K562 (cell line): ENCODE measurements at regions not wholly inside any gene's neighbourhood (a gene's known extent, or its start where the extent isn't known, plus 50 kb on each side); places are given as distances from the start of the nearest gene placed in this dataset.

Experiments used
- ATAC-seq: fragments of 200-7000 bp; cut with Tn5 transposase; 3 replicates; pipeline ENCODE4 v1.9.1; 2020; ENCODE audit warnings: moderate library complexity
- BruUV-seq: library from RNA; stranded (reverse); fragments of 400-500 nt; replicated peaks from 2 replicates; lab custom pipeline; 2021; lab: Mats Ljungman, UMichigan
- CTCF ChIA-PET: fragments of 300-600 bp; formaldehyde crosslinking; extraction: SDS; loops from one replicate; lab custom pipeline; 2021; ENCODE audit warnings: low intra/inter-chr PET ratio; lab: Yijun Ruan, JAX
- POLR2A ChIA-PET: fragments of 300-600, 350-650 bp; sonication (Branson Sonifier 250); formaldehyde crosslinking; extraction: SDS; loops from one replicate; lab custom pipeline; 2021; ENCODE audit warnings: antibody characterized with exemption, inconsistent platforms; lab: Yijun Ruan, JAX
- DNase-seq, 4 experiments: peaks; one replicate each; pipeline versions ENCODE4 v3.0.0 to v3.0.0-alpha.2; 2011 to 2018; ENCODE audit warnings: low spot score in 3 of 4, mixed read lengths in 3 of 4; ENCODE audit errors: extremely low read depth in 1 of 4
- FAIRE-seq: peaks from 2 replicates; lab custom pipeline; 2011; peaks lifted over from hg19 to GRCh38; lab: Jason Lieb, UNC
- H2AFZ ChIP-seq: 2 replicates; pipeline ENCODE4 v1.6.0; 2011; ENCODE audit warnings: low read depth, low read length, control low read depth, inconsistent platforms
- H3K27ac ChIP-seq: fragments of 200-600 bp; 3 replicates; pipeline ENCODE4 v1.8.0; 2011; ENCODE audit warnings: low read depth, mild to moderate bottlenecking, control low read depth, inconsistent platforms, low read length, moderate library complexity, mixed read lengths; ENCODE audit errors: extremely low read depth
- H3K27me3 ChIP-seq, 2 experiments: fragments of 300-600 bp in 1 of 2; 2 replicates in 1 of 2; 3 replicates in 1 of 2; pipeline versions ENCODE4 v1.6.0 to v1.8.0; 2011; ENCODE audit warnings: inconsistent platforms in 2 of 2, low read length in 2 of 2, mild to moderate bottlenecking in 1 of 2, mixed read lengths in 1 of 2, moderate library complexity in 1 of 2; ENCODE audit not compliant: control insufficient read depth in 2 of 2, insufficient read depth in 2 of 2
- H3K36me3 ChIP-seq: fragments of 300-600 bp; 3 replicates; pipeline ENCODE4 v1.8.0; 2011; ENCODE audit warnings: mild to moderate bottlenecking, low read length, inconsistent platforms; ENCODE audit not compliant: control insufficient read depth, insufficient read depth
- H3K4me1 ChIP-seq, 2 experiments: fragments of 200-600 bp in 1 of 2; replicated peaks in 1 of 2; 2 replicates in 1 of 2; 3 replicates in 1 of 2; pipeline versions ENCODE4 v1.5.1 to v1.8.0; 2011; ENCODE audit warnings: inconsistent platforms in 2 of 2, low read length in 2 of 2, mild to moderate bottlenecking in 1 of 2, mixed read lengths in 1 of 2, moderate library complexity in 1 of 2; ENCODE audit not compliant: control insufficient read depth in 2 of 2, insufficient read depth in 2 of 2
- H3K4me2 ChIP-seq: 2 replicates; pipeline ENCODE4 v1.6.1; 2011; ENCODE audit warnings: low read length, control low read depth, inconsistent platforms, mixed read lengths; ENCODE audit not compliant: insufficient read depth
- H3K4me3 ChIP-seq: fragments of 200-600 bp; sonication (generic), shearing (Covaris generic); 2 replicates; pipeline ENCODE4 v1.5.1; 2016; ENCODE audit warnings: control low read depth, inconsistent platforms
- H3K79me2 ChIP-seq: fragments of 200-600 bp; 3 replicates; pipeline ENCODE4 v1.8.0; 2011; ENCODE audit warnings: low read length, inconsistent platforms; ENCODE audit not compliant: control insufficient read depth, insufficient read depth
- H3K9ac ChIP-seq, 2 experiments: 2 replicates each; pipeline versions ENCODE4 v1.6.0 to v1.6.1; 2011; ENCODE audit warnings: low read depth in 2 of 2, low read length in 2 of 2, control low read depth in 1 of 2, inconsistent platforms in 1 of 2, mild to moderate bottlenecking in 1 of 2, mixed read lengths in 1 of 2; ENCODE audit not compliant: insufficient read depth in 1 of 2
- H3K9me1 ChIP-seq: one replicate; pipeline ENCODE4 v1.6.0; 2011; ENCODE audit warnings: inconsistent platforms, mild to moderate bottlenecking, low read length, moderate library complexity; ENCODE audit not compliant: control insufficient read depth, insufficient read depth
- H3K9me3 ChIP-seq: replicated peaks from 2 replicates; pipeline ENCODE4 v1.5.1; 2011; ENCODE audit warnings: low read depth, low read length, inconsistent platforms; ENCODE audit not compliant: control insufficient read depth, insufficient read depth
- H4K20me1 ChIP-seq: replicated peaks from 2 replicates; pipeline ENCODE4 v1.6.1; 2011; ENCODE audit warnings: low read length, inconsistent platforms, mixed read lengths; ENCODE audit not compliant: control insufficient read depth, insufficient read depth
- ARID1B ChIP-seq: fragments of 450-650 bp; IDR thresholded peaks from 2 replicates; pipeline ENCODE4 v1.6.1; 2016; ENCODE audit warnings: antibody characterized with exemption, mild to moderate bottlenecking, inconsistent platforms
- ASH1L ChIP-seq: fragments of 450-650 bp; IDR thresholded peaks from 2 replicates; pipeline ENCODE4 v1.6.1; 2018; ENCODE audit warnings: borderline replicate concordance, mild to moderate bottlenecking, low read depth; ENCODE audit not compliant: partially characterized antibody
- C11orf30 ChIP-seq: fragments of 450-650 bp; IDR thresholded peaks from 2 replicates; pipeline ENCODE4 v1.6.1; 2016; ENCODE audit warnings: low read depth, mild to moderate bottlenecking
- ERF ChIP-seq: fragments of 450-650 bp; formaldehyde crosslinking; IDR thresholded peaks from 2 replicates; pipeline ENCODE4 v1.4.0; 2020; ENCODE audit warnings: mild to moderate bottlenecking, mixed read lengths
- GTF2A2 ChIP-seq: IDR thresholded peaks from 2 replicates; pipeline ENCODE4 v1.6.1; 2016; ENCODE audit warnings: mild to moderate bottlenecking, missing genetic modification characterization, missing compliant biosample characterization
- JUNB ChIP-seq: fragments of 450-650 bp; formaldehyde crosslinking; conservative IDR thresholded peaks from 2 replicates; pipeline ENCODE4 v1.4.0; 2020; ENCODE audit warnings: mild to moderate bottlenecking
- KAT8 ChIP-seq: fragments of 450-650 bp; IDR thresholded peaks from 2 replicates; pipeline ENCODE4 v1.6.1; 2016; ENCODE audit warnings: low read depth, mild to moderate bottlenecking
- LARP7 ChIP-seq: fragments of 450-650 bp; IDR thresholded peaks from 2 replicates; pipeline ENCODE4 v1.6.1; 2016
- POLR2AphosphoS2 ChIP-seq: IDR thresholded peaks from 2 replicates; pipeline ENCODE4 v1.6.1; 2012; ENCODE audit warnings: low read length, improper control_type of control experiment
- SNAPC5 ChIP-seq: fragments of 250-450 bp; sonication (Bioruptor Pico); IDR thresholded peaks from 2 replicates; pipeline ENCODE4 v1.8.0; 2021; ENCODE audit warnings: moderate library complexity, mild to moderate bottlenecking, inconsistent platforms
- SREBF2 ChIP-seq: sonication (generic); formaldehyde crosslinking; IDR thresholded peaks from 2 replicates; pipeline ENCODE4 v1.4.0; 2020; ENCODE audit warnings: mild to moderate bottlenecking, missing genetic modification reagents
- ZNF431 ChIP-seq: sonication (generic); formaldehyde crosslinking; IDR thresholded peaks from 2 replicates; pipeline ENCODE4 v1.8.0; 2022; ENCODE audit warnings: mild to moderate bottlenecking, missing genetic modification reagents
- WGBS: fragments of 100-300 bp; shearing (Covaris generic); methylation state at CpG from one replicate; pipeline ENCODE4 v1.1.6; 2016; ENCODE audit warnings: low coverage, mixed read lengths; ENCODE audit not compliant: insufficient coverage; ENCODE audit errors: missing lambda C conversion rate; 5-methylcytosine and 5-hydroxymethylcytosine counted together
- in situ Hi-C: fragments of 300-500 bp; cut with MboI; formaldehyde crosslinking; loops from 4 replicates; pipeline ENCODE4 v1.15.0; 2018; ENCODE audit warnings: inconsistent platforms, mixed read lengths
- intact Hi-C: fragments of 100-400 bp; cut with micrococcal nuclease; formaldehyde crosslinking; loops from 2 replicates; pipeline ENCODE4 v1.14.2; 2022

DNA sequence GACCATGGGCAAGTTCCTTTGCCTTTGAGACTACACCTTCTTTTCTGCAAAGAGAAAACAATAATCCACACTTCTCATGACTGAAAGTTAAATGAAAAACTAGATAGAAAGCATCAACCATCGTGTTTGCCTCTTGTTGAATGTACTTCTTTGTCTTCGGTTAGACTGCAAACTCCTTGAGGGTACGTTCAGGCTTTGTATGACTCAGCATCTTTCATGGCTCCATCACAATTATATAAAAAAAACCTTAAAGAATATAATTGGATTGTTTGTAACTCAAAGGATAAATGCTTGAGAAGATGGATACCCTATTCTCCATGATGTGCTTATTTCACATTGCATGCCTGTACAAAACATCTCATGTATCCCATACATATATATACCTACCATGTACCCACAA is 439.2 kb downstream of the MAFB start:
- FAIRE-seq (no peak), ATAC-seq (no peak), DNase-seq (no peak)
- Histone ChIP-seq H4K20me1 (no peaks in the 10 kb centered on the region), H3K27me3 (no peaks in the 10 kb centered on the region), H3K9ac (no peak overlapping the region), H3K4me3 (no peak overlapping the region), H3K79me2 (no peaks in the 10 kb centered on the region), H3K27ac (no peak overlapping the region), H3K9me1 (no peaks in the 10 kb centered on the region), H3K36me3 (no peaks in the 10 kb centered on the region), H3K4me1 (no peaks in the 10 kb centered on the region), H2AFZ (no peak overlapping the region), H3K4me2 (no peak overlapping the region), H3K9me3 (no peaks in the 10 kb centered on the region)
- intact Hi-C loops = loop anchor here (5.0 kb wide), 1 partner anchor 983 kb away; no protein-coding TSS in a partner anchor
- WGBS = 0% methylated on average over 3 of the region's 3 CpGs
- no peak for TF ChIP-seq C11orf30
- TF ChIP-seq GTF2A2 = no peak
- no peak for TF ChIP-seq KAT8
- no peak for TF ChIP-seq ERF (CRISPR knock-in tag)
- no peak for TF ChIP-seq JUNB
- no peak for TF ChIP-seq ASH1L
- no peak for TF ChIP-seq SNAPC5 (CRISPR knock-in tag)
- TF ChIP-seq ARID1B = no peak
- TF ChIP-seq ZNF431 (CRISPR knock-in tag) = no peak
- in situ Hi-C loops = no loop called here
- CTCF ChIA-PET = no interaction called here
- no TSS peak for BruUV-seq
- POLR2A ChIA-PET = no interaction called here

GRCh38 chr20:40245829-40246228 is 443.2 kb downstream of the MAFB start:
- CTCF ChIA-PET = no interaction called here
- no peak for DNase-seq
- H2AFZ ChIP-seq = no peak overlapping the region
- no peak overlapping the region for H3K4me2 ChIP-seq
- no peaks in the 10 kb centered on the region for H3K36me3 ChIP-seq
- H3K27ac ChIP-seq = no peak overlapping the region
- no peak for FAIRE-seq
- TF ChIP-seq SREBF2 (CRISPR knock-in tag) (no peak), LARP7 (no peak), POLR2AphosphoS2 (no peak)
- no peaks in the 10 kb centered on the region for H3K9me3 ChIP-seq
- H3K4me3 ChIP-seq = no peak overlapping the region
- POLR2A ChIA-PET = no interaction called here
- H3K79me2 ChIP-seq = no peaks in the 10 kb centered on the region
- no peaks in the 10 kb centered on the region for H3K27me3 ChIP-seq
- no peaks in the 10 kb centered on the region for H4K20me1 ChIP-seq
- H3K4me1 ChIP-seq = no peaks in the 10 kb centered on the region
- intact Hi-C loops = no loop called here
- H3K9ac ChIP-seq = no peak overlapping the region
- in situ Hi-C loops = no loop called here
- H3K9me1 ChIP-seq = no peaks in the 10 kb centered on the region
- ATAC-seq = no peak
- BruUV-seq = no TSS peak
